Right cardiac atrium (tissue), 5 donors: ENCODE measurements at regions not wholly inside any gene's neighbourhood (a gene's known extent, or its start where the extent isn't known, plus 50 kb on each side); places are given as distances from the start of the nearest gene placed in this dataset.

Source experiments
- ATAC-seq, 2 donors: fragments of 200-7000 bp; cut with Tn5 transposase; one replicate each; pipeline versions ENCODE4 v1.8.0 to v1.9.1; 2020; ENCODE audit warnings: moderate library complexity in 2 of 2, mild to moderate bottlenecking in 1 of 2
- DNase-seq, 3 donors: peaks; one replicate each; pipeline ENCODE4 v3.0.0-alpha.2; 2020
- H3K27ac ChIP-seq: one replicate; pipeline ENCODE4 v1.5.1; 2013; ENCODE audit warnings: mild to moderate bottlenecking, low read length, control low read depth, moderate library complexity
- H3K27me3 ChIP-seq: one replicate; pipeline ENCODE4 v1.6.1; 2013; ENCODE audit not compliant: control insufficient read depth, insufficient read depth
- H3K4me1 ChIP-seq: one replicate; pipeline ENCODE4 v1.6.1; 2013; ENCODE audit warnings: low read length; ENCODE audit not compliant: control insufficient read depth, insufficient read depth
- H3K4me3 ChIP-seq: one replicate; pipeline ENCODE4 v1.5.1; 2013; ENCODE audit warnings: low read length, control low read depth
- H3K9me3 ChIP-seq: one replicate; pipeline ENCODE4 v1.6.1; 2013; ENCODE audit warnings: low read length; ENCODE audit not compliant: control insufficient read depth
- WGBS: extraction: QIAGEN DNeasy Blood & Tissue Kit; methylation state at CpG from one replicate; pipeline ENCODE4 v1.1.7; 2013; 5-methylcytosine and 5-hydroxymethylcytosine counted together
- intact Hi-C, 4 donors: fragments of 100-400 bp; cut with DNase I; formaldehyde crosslinking; loops; one replicate each; pipeline versions ENCODE4 v1.11.0 to v1.14.0; 2022 to 2023
- donor health status: healthy with polysubstance abuse.
- donor health status: DM: no; HTN: yes; CAD: no.
- donor health status: DM: no; HTN: no; CAD: no.
- donor health status: DM: no; HTN: yes; CAD: no; lungs with severe emphysema.
- donor health status: DM: yes; HTN: yes; CAD: no.

DNA sequence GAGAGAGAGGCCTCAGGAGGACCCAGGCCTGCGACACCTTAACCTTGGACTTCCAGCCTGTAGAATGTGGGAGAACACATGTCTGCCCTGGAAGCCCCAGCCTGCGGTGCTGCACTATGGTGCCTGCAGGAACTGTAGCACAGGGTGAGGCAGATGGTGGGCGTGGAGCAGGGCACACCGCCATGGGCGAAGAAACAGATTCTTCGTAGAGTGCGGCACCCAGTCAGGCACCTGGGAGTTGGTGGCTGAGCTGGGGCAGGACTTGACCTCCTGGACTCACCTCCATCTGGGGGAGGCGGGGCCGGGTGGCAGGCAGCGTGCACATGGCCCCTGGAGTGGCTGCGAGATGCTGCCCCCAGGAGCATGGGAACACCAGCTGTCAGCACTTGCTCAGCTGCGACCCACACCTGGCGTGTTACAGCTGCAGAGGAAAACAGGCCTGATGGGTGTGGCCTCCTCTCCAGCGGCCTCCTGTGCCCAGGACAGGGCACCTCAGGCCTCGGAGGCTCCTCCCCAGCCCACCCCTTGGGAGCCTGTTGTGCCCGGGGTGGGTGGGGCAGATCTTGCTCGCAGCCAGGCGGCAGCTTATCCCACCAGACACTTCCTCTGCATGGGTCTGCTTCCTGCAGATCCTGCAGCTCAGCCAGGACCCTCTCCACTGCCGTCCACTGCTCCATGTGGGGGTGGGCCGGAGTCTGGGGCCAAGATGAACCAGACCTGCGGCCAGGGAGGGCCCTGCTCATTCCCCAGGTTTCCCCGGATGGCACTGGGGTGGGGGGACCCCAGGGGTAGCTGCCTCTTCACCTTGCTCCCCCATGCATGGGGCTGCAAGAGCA, 80.4 kb downstream of the MYEOV start:
- Histone ChIP-seq H3K4me1 (no peaks in the 10 kb centered on the region), H3K4me3 (no peak overlapping the region), H3K9me3 (no peaks in the 10 kb centered on the region), H3K27ac (no peak overlapping the region), H3K27me3 (no peaks in the 10 kb centered on the region)
- ATAC-seq (peak in 1 of 2 donors; percentile 15), DNase-seq (no peak)
- 71% methylated on average over 22 of the region's 22 CpGs for WGBS
- intact Hi-C loops, result no loop called here

DNA sequence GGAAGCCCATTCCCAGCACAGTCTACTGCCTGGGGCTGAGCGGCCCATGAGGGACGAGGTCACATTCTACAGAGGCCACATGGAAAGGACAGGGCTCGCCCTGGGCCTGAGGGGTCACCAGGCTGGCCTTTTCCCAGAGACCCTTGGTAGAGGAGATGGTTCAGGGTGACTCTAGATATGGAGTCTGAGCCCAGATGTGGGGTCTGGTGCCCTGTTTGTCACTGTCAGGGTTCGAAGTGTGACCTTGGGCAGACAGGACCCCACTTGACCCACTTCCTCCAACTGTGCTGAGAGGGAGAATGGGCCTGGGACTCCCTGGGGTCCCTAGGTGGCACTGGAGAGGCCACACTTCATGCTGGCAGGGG, 81.0 kb downstream of the MYEOV start:
- DNase-seq (no peak), ATAC-seq (peak in 1 of 2 donors; percentile 6)
- Histone ChIP-seq H3K27ac (no peak overlapping the region), H3K9me3 (no peaks in the 10 kb centered on the region), H3K27me3 (no peaks in the 10 kb centered on the region), H3K4me3 (no peak overlapping the region), H3K4me1 (no peaks in the 10 kb centered on the region)
- WGBS, result 92% methylated on average over 4 of the region's 4 CpGs
- intact Hi-C loops, result no loop called here

DNA sequence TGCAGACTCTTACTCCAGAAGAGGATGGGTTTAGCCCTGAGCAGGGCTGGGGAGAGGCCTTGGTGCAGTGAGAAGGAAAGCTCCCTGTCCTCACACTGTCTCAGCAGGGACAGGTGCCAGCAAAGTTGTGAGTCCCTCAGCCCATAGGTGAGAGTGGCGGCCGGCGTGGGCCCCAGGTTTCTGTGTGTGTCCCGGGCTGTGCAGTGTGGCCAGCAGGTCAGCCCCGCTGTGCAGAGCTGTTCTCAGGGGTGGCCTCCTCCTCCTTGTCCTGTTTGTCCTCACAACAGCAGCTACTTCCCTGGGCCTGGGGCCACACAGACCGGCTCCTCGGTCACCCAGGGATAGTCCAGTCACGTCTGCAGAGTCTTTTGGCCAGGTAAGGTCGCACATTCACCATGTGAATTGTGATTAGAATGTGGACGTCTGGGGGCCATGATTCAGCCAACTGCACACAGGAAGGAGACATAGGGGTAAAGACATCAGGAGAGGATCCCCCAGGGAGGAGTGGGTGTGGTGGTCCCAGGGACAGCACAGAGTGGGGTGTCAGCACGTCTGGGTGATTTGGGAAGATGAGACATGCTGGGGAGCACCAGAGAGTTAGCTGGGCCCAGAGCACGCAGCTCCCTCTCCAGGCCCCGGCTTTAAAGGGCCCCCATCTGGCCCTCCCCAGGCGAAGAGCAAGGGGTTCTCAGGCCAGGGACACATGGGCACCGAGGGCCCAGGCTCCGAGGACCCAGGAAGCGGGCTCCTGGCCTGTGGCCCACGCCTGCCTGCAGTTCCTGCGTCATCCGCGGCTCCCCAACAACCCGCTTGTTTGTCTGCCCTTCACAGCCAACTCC, 81.6 kb downstream of the MYEOV start:
- H3K4me1 ChIP-seq, result no peaks in the 10 kb centered on the region
- H3K4me3 ChIP-seq, result no peak overlapping the region
- intact Hi-C loops, result no loop called here
- H3K27me3 ChIP-seq, result no peaks in the 10 kb centered on the region
- 89% methylated on average over 22 of the region's 22 CpGs for WGBS
- no peak for DNase-seq
- H3K27ac ChIP-seq, result no peak overlapping the region
- no peak for ATAC-seq
- no peaks in the 10 kb centered on the region for H3K9me3 ChIP-seq

DNA sequence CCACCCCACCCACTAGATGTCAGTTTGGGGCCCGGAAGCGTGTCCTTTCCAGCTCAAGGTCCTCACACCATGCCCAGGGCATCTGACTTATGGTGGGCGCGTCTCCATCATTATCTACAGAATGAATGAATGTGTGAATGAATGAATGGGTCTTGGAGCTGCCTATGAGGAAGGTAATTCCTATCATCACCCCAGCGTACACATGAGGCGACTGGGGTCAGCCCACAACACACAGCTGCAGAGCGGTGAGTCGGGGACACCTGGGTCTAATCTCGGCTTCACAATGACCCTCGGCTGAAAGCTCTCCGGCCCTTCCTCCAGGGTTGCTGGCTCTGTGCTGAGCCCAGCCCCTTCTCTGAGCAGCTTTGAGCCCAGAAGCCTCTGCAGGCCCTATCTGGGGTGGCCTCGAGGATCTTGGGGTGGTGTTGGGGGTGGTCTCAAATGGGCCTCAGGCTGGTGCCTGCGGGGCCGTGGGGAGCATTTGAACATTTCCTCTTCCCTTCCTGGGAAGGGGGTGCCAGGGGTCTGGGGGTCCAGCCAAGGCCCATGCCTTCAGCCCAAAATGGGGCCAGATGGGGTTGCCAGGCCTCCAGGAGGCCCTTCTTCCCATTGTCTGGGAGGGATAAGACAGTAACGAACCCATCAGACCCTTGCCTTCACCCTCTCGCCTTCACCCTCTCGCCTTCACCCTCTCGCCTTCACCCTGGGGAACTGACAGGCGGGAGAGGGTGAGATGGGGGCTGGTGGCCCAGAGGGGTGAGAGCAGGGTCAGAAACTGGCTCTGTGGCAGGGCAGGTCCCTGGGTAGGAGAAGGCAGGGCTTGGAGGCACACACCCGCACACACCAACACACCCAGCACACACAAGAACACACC, 82.4 kb downstream of the MYEOV start:
- H3K27me3 ChIP-seq, result no peaks in the 10 kb centered on the region
- no peaks in the 10 kb centered on the region for H3K4me1 ChIP-seq
- no peaks in the 10 kb centered on the region for H3K9me3 ChIP-seq
- 91% methylated on average over 20 of the region's 20 CpGs for WGBS
- DNase-seq (no peak), ATAC-seq (no peak)
- H3K27ac ChIP-seq, result no peak overlapping the region
- H3K4me3 ChIP-seq, result no peak overlapping the region
- intact Hi-C loops, result no loop called here

DNA sequence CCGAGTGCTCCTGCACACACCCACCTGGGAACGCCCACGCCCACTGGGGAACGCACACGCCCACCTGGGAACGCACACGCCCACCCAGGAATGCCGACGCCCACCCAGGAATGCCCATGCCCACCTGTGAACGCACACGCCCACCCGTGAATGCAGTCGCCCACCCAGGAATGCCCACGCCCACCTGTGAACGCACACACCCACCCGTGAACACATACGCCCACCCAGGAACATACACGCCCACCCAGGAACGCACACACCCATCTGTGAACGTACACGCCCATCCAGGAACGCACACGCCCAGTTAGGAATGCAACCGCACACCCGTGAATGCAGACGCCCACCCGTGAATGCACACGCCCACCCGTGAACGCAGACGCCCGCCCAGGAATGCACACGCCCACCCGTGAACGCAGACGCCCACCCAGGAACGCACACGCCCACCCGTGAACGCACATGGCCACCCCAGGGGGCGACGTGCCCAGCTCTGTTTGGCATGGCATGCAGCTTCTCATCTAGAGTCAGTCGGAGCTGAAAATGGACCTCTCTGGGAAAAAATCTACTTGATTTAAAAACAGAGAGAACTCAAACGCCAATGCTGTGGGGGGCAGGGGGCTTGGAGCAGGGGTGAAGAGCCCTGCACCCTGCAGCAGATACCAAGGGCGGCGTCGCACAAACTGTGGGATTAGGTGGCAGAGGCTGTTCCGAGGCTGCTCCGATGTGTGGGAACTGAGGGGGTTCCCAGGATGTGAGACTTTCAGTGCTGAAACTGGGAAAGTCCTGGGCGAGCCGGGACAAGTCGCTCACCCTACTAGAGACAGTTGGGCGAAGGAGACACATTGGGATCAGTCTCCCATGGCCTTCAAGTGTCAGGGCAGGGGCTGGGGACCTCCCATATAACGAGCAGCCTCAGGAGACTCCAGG, 83.3 kb downstream of the MYEOV start:
- H3K27ac ChIP-seq, result no peak overlapping the region
- no peaks in the 10 kb centered on the region for H3K9me3 ChIP-seq
- no peaks in the 10 kb centered on the region for H3K4me1 ChIP-seq
- 76% methylated on average over 54 of the region's 54 CpGs for WGBS
- ATAC-seq (no peak), DNase-seq (peak in 2 of 3 donors; percentile 33 to 40)
- H3K4me3 ChIP-seq, result no peak overlapping the region
- no peaks in the 10 kb centered on the region for H3K27me3 ChIP-seq
- intact Hi-C loops, result no loop called here

DNA sequence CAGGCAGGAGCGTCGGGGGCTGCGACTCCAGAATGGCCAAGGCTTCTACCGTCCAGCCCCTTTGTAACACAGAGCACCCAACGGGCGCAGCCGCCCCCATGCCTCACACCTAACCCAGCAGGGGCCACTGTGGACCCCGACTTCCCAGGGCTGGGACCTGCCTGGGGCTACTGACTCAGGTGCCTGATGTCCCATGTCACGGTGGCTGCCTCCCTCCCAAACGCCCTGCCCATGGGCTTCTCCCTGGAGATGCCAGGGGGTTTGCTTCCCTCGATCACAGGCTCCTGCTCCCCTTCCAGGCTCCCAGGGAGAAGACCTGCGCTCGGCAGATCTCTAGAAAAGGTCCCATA, 84.0 kb downstream of the MYEOV start:
- intact Hi-C loops, result no loop called here
- no peaks in the 10 kb centered on the region for H3K27me3 ChIP-seq
- ATAC-seq (no peak), DNase-seq (peak in 2 of 3 donors; percentile 46)
- 81% methylated on average over 13 of the region's 13 CpGs for WGBS
- H3K27ac ChIP-seq, result no peak overlapping the region
- no peaks in the 10 kb centered on the region for H3K4me1 ChIP-seq
- H3K4me3 ChIP-seq, result no peak overlapping the region
- H3K9me3 ChIP-seq, result no peaks in the 10 kb centered on the region

DNA sequence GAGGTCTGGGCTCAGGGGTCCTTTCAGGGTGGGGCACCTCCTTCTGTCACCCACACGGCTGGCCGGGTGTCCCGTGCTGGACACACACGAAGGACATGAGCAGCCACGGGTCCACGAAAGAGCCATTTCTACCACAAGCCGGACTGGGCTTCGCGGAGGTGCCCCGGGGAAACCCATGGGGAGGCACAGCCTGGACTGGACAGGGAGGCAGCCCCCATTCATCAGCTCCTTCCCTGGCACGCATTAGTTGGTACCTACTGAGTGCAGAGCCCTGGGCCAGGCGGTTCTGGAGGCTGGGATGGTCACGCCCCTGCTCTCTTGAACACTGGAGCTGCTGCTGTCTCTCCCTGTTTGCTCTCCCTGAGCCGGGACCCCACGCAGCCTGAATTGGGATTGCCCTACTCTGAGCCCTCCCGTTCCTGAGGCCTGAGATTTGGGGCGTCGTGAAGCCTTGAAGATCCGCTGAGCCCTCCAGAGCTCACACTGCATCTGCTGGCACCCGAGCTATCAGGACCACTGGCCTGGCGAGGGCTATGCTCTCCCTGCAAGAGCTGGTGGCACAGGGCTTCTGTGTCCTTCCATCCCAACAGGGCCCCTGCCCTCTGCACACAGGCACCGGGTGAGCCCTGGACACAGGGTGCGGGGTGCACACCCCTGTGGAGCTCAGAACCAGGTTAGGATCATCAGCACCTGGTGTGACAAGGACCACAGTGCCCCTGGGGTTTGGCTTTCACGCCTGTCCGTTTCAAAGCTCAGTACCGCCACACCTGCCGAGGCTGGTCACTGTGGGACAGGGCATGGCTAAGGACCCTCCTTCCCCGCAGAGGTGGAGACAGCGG, 84.6 kb downstream of the MYEOV start:
- no peaks in the 10 kb centered on the region for H3K4me1 ChIP-seq
- no peak overlapping the region for H3K4me3 ChIP-seq
- DNase-seq (peak in 2 of 3 donors; percentile 38 to 42), ATAC-seq (no peak)
- 86% methylated on average over 29 of the region's 29 CpGs for WGBS
- H3K27me3 ChIP-seq, result no peaks in the 10 kb centered on the region
- H3K9me3 ChIP-seq, result no peaks in the 10 kb centered on the region
- intact Hi-C loops, result no loop called here
- H3K27ac ChIP-seq, result no peak overlapping the region

DNA sequence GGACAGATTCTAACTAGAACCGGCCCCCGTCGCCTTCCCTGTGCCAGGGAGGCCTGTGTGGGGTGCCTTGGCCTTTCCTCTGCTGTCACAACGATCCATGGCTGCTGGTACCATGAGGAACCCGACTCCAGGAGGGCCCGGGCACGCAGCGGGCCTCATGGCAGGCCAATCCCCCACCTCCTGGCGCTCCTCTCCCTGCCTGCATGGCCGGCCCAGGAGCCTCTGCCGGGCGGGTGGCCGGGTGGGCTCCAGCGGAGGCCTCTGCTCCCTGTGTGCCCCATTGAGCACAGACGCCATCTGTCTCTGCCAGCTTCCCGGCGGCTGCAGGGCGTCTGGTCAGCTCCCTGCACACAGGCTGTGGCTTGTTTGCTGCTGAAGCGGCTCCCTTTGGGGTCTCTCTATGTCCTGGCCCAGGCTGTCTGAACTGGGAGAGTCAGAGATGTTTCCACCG, 86.5 kb downstream of the MYEOV start:
- Histone ChIP-seq H3K27ac (no peak overlapping the region), H3K4me1 (no peaks in the 10 kb centered on the region), H3K9me3 (no peaks in the 10 kb centered on the region), H3K27me3 (no peaks in the 10 kb centered on the region), H3K4me3 (no peak overlapping the region)
- intact Hi-C loops, result no loop called here
- 82% methylated on average over 20 of the region's 20 CpGs for WGBS
- DNase-seq (peak in 2 of 3 donors; percentile 28 to 33), ATAC-seq (no peak)

DNA sequence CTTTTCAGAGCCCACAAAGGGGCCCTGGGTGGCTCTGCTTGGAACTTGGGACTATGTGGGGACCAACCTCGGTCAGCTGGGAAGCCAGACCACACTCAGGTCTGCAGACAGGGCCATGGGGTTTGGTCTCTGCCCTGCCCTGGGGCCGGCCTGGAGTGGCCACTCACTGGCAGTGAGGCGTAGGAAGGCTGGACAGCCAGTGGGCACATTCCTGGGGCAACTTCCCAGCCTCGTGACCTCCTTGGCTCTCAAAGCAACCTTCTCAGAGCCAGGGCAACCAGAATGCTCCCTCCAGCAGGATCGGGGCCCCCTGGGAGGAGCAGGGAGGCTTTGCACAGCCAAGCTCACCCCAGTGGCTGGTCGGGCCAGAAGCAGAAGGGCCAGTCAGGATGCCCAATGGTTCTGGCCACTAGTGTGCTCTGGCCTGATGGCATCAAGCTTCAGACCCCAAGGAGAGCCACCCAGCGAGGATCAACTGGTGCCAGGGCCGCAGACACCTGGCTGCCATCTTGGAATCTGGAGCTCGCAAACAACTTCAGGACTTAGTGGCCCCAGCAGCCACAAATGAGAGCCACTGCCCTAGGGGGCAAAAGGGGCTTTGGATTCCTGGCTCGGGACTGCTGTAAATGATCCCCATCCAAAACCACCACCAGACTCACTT, 87.1 kb downstream of the MYEOV start:
- intact Hi-C loops, result no loop called here
- WGBS, result 95% methylated on average over 10 of the region's 10 CpGs
- H3K9me3 ChIP-seq, result no peaks in the 10 kb centered on the region
- no peaks in the 10 kb centered on the region for H3K27me3 ChIP-seq
- H3K27ac ChIP-seq, result no peak overlapping the region
- no peaks in the 10 kb centered on the region for H3K4me1 ChIP-seq
- DNase-seq (peak in 2 of 3 donors; percentile 36), ATAC-seq (no peak)
- no peak overlapping the region for H3K4me3 ChIP-seq
